Endothelial cell of umbilical vein (primary cell): ENCODE measurements at regions not wholly inside any gene's neighbourhood (a gene's known extent, or its start where the extent isn't known, plus 50 kb on each side); places are given as distances from the start of the nearest gene placed in this dataset.

Experiments
- BruUV-seq: library from RNA; stranded (reverse); fragments of 400-500 nt; replicated peaks from 2 replicates; lab custom pipeline; 2021; lab: Mats Ljungman, UMichigan
- CTCF ChIA-PET: fragments of 300-600, 350-600 bp; sonication (Branson Sonifier 250); formaldehyde crosslinking; loops from one replicate; lab custom pipeline; 2021; ENCODE audit warnings: antibody characterized with exemption, inconsistent platforms; lab: Charles Lee
- POLR2A ChIA-PET: fragments of 300-600, 350-600 bp; sonication (Branson Sonifier 250); formaldehyde crosslinking; loops from one replicate; lab custom pipeline; 2021; ENCODE audit warnings: antibody characterized with exemption, inconsistent platforms; lab: Charles Lee
- DNase-seq: peaks from one replicate; pipeline ENCODE4 v3.0.0-alpha.2; 2011; ENCODE audit warnings: low read depth, low spot score
- FAIRE-seq: peaks from 2 replicates; lab custom pipeline; 2011; peaks lifted over from hg19 to GRCh38; lab: Jason Lieb, UNC
- H2AFZ ChIP-seq: 2 replicates; pipeline ENCODE4 v1.6.0; 2012; ENCODE audit warnings: low read depth, low read length, control low read depth, inconsistent platforms
- H3K27ac ChIP-seq: 2 replicates; pipeline ENCODE4 v1.5.1; 2011; ENCODE audit warnings: low read depth, mild to moderate bottlenecking, control low read depth, low read length, moderate library complexity; ENCODE audit not compliant: insufficient read depth
- H3K27me3 ChIP-seq, 2 experiments: 2 replicates each; pipeline versions ENCODE4 v1.6.0 to v1.6.1; 2011; ENCODE audit warnings: low read length in 2 of 2, mixed read lengths in 1 of 2; ENCODE audit not compliant: control insufficient read depth in 2 of 2, insufficient read depth in 2 of 2
- H3K36me3 ChIP-seq, 2 experiments: 2 replicates in 1 of 2; 3 replicates in 1 of 2; pipeline ENCODE4 v1.5.1; 2011; ENCODE audit warnings: low read length in 2 of 2, mild to moderate bottlenecking in 1 of 2, moderate library complexity in 1 of 2; ENCODE audit not compliant: control insufficient read depth in 2 of 2, insufficient read depth in 2 of 2; ENCODE audit errors: extremely low read depth in 1 of 2
- H3K4me1 ChIP-seq: 3 replicates; pipeline ENCODE4 v1.5.1; 2011; ENCODE audit warnings: mild to moderate bottlenecking, low read length; ENCODE audit not compliant: control insufficient read depth, insufficient read depth; ENCODE audit errors: extremely low read depth
- H3K4me2 ChIP-seq: 2 replicates; pipeline ENCODE4 v1.6.1; 2011; ENCODE audit warnings: low read length, control low read depth, mixed read lengths; ENCODE audit not compliant: insufficient read depth
- H3K4me3 ChIP-seq, 3 experiments: fragments of 200-600 bp in 1 of 3; sonication (generic), shearing (Covaris generic) in 1 of 3; replicated peaks in 1 of 3; 2 replicates each; pipeline ENCODE4 v1.5.1; 2011 to 2016; ENCODE audit warnings: control low read depth in 3 of 3, low read length in 3 of 3, mild to moderate bottlenecking in 2 of 3, inconsistent platforms in 1 of 3, low read depth in 1 of 3, moderate library complexity in 1 of 3; ENCODE audit not compliant: insufficient read depth in 1 of 3
- H3K79me2 ChIP-seq: 2 replicates; pipeline ENCODE4 v1.6.0; 2012; ENCODE audit warnings: low read length, inconsistent platforms; ENCODE audit not compliant: control insufficient read depth, insufficient read depth
- H3K9ac ChIP-seq: replicated peaks from 2 replicates; pipeline ENCODE3; 2011; ENCODE audit warnings: low read length, control low read depth; ENCODE audit not compliant: insufficient read depth; ENCODE audit errors: extremely low read depth
- H3K9me1 ChIP-seq: replicated peaks from 3 replicates; pipeline ENCODE4 v1.6.0; 2011; ENCODE audit warnings: mild to moderate bottlenecking, low read length; ENCODE audit not compliant: control insufficient read depth, insufficient read depth; ENCODE audit errors: extremely low read depth
- H3K9me3 ChIP-seq: replicated peaks from 2 replicates; pipeline ENCODE4 v1.5.1; 2012; ENCODE audit warnings: low read length, inconsistent platforms; ENCODE audit not compliant: control insufficient read depth, insufficient read depth
- H4K20me1 ChIP-seq: replicated peaks from 2 replicates; pipeline ENCODE3; 2011; ENCODE audit warnings: mild to moderate bottlenecking, low read length; ENCODE audit not compliant: control insufficient read depth, insufficient read depth; ENCODE audit errors: extremely low read depth
- FOS ChIP-seq: IDR thresholded peaks from 2 replicates; pipeline ENCODE4 v1.6.1; 2011; ENCODE audit warnings: mild to moderate bottlenecking, low read length, moderate library complexity, borderline replicate concordance; ENCODE audit not compliant: insufficient read depth
- GATA2 ChIP-seq: IDR thresholded peaks from 2 replicates; pipeline ENCODE4 v1.7.0; 2011; ENCODE audit warnings: low read depth, mild to moderate bottlenecking, moderate library complexity, mixed read lengths, low read length; ENCODE audit not compliant: insufficient read length, insufficient read depth
- JUN ChIP-seq: IDR thresholded peaks from 2 replicates; pipeline ENCODE4 v1.6.1; 2011; ENCODE audit warnings: borderline replicate concordance, low read depth; ENCODE audit not compliant: insufficient read length, insufficient read depth
- MAX ChIP-seq: IDR thresholded peaks from 2 replicates; pipeline ENCODE4 v1.6.1; 2011; ENCODE audit not compliant: insufficient read depth, insufficient read length
- MYC ChIP-seq: IDR thresholded peaks from one replicate; pipeline ENCODE4 v1.6.1; 2011; ENCODE audit warnings: mild to moderate bottlenecking, low read depth, low read length
- POLR2A ChIP-seq: IDR thresholded peaks from 2 replicates; pipeline ENCODE4 v1.6.1; 2012; ENCODE audit warnings: low read depth, mild to moderate bottlenecking, control low read depth, low read length
- dilution Hi-C: fragments of 300-500 bp; cut with MboI; formaldehyde crosslinking; loops from one replicate; pipeline ENCODE4 v1.15.0; 2019; ENCODE audit warnings: low sequenced_read_pairs; ENCODE audit not compliant: extremely low pct_ligation_motif_present
- intact Hi-C: fragments of 100-400 bp; cut with micrococcal nuclease; formaldehyde crosslinking; loops from one replicate; pipeline ENCODE4 v1.10.0; 2022

- H3K27me3 ChIP-seq, result no peaks in the 10 kb centered on the region
Observed at GRCh38 chr2:45303417-45304202, 294.4 kb upstream of the SIX2 start.

More at GRCh38 chr2:45303417-45304202, 294.4 kb upstream of the SIX2 start:
- no peak for FAIRE-seq
- TF ChIP-seq POLR2A (no peak), MAX (no peak), MYC (no peak), FOS (no peak), JUN (no peak), GATA2 (no peak)
- ChIA-PET POLR2A (no interaction called here), CTCF (interaction anchor here (1.6 kb wide), 1 partner anchor 10 kb away, joined by 4 read pairs; no protein-coding TSS in a partner anchor)
- H3K9ac ChIP-seq, result no peak overlapping the region
- no TSS peak for BruUV-seq
- no peak overlapping the region for H2AFZ ChIP-seq
- H3K4me3 ChIP-seq, result no peak overlapping the region
- H3K9me1 ChIP-seq, result no peaks in the 10 kb centered on the region
- no peak for DNase-seq
- no peak overlapping the region for H3K4me2 ChIP-seq
- dilution Hi-C loops, result no loop called here
- H4K20me1 ChIP-seq, result no peaks in the 10 kb centered on the region
- intact Hi-C loops, result no loop called here
- H3K9me3 ChIP-seq, result no peaks in the 10 kb centered on the region
- peaks cover 12% of the 10 kb centered on the region for H3K4me1 ChIP-seq
- H3K27ac ChIP-seq, result no peak overlapping the region
- H3K36me3 ChIP-seq, result no peaks in the 10 kb centered on the region
- H3K79me2 ChIP-seq, result no peaks in the 10 kb centered on the region
